ENCODE measurements at regions not wholly inside any gene's neighbourhood (a gene's known extent, or its start where the extent isn't known, plus 50 kb on each side); places are given as distances from the start of the nearest gene placed in this dataset.

- no peak for DNase-seq (ENCODE audit: low read depth in 4 of 4, low spot score in 3 of 4)
These were observed 400.3 kb downstream of the ARHGEF28 start for GRCh38 chr5:74026310-74026709.

DNA sequence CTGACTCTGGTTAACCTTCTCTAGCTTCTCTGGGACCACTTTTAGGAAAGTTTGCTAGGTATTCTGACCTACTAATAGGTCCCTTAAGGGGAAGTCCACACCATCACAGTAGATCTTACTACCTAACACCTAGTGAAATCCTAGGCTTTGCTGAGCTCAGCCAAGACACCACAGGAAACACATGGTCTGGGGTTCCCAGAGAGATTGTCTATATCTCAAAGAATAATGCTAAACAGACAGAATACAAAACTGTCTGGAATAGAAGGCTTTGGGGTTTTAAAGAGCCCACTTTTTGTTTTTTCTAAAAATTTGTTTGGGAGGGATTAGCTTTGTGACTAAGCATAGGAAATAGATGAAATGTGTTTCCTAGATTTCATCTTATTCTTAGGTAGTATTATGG lies 395.1 kb downstream of the ARHGEF28 start:
- no peak for DNase-seq (ENCODE audit: low read depth in 4 of 4, low spot score in 3 of 4)

GRCh38 chr5:74020503-74020902 lies 394.5 kb downstream of the ARHGEF28 start:
- DNase-seq (ENCODE audit: low read depth in 4 of 4, low spot score in 3 of 4): no peak

GRCh38 chr5:74019923-74020322 lies 393.9 kb downstream of the ARHGEF28 start:
- no peak for DNase-seq (ENCODE audit: low read depth in 4 of 4, low spot score in 3 of 4)

DNA sequence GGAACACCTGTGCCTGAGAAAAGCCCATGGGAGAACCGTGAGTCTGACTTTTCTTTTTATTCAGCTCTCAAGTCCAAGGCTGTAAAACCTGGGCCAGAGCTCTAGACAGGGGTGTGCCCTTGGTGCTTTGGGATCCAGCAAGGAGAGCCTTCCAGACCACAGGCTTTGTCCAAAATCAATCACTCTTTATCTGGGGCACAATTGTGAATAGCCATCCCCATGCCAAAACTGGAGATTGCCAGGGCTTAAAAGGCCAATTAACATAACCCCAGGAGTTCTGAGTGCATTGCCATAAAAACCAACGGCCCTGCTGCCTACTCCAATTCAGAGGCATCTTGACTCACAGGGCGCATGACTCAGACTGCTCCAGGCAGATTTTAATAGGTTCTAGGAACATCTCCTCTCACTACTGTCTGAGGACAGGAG lies 391.8 kb downstream of the ARHGEF28 start:
- DNase-seq (ENCODE audit: low read depth in 4 of 4, low spot score in 3 of 4): no peak

- no peak for DNase-seq (ENCODE audit: low read depth in 4 of 4, low spot score in 3 of 4)
These were observed 391.1 kb downstream of the ARHGEF28 start for GRCh38 chr5:74017112-74017511.

DNA sequence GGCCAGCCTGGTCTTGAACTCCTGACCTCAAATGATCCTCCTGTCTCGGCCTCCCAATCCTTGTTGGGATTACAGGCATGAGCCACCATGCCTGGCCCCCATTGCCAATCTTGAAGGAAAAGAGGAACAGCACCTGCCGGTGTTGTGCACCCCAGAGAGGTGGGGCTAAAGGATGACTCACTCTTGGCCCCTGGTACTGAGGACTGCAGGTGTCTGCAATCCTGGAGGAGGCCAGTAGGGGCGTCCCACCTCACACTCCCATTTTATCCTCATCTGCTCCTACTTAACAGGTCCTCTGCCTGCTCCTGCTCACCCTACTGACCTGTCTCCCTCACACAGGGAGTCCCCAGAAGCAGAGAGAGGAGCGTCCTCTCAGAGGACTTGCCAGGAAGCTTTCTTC lies 390.4 kb downstream of the ARHGEF28 start:
- no peak for DNase-seq (ENCODE audit: low read depth in 4 of 4, low spot score in 3 of 4)

DNA sequence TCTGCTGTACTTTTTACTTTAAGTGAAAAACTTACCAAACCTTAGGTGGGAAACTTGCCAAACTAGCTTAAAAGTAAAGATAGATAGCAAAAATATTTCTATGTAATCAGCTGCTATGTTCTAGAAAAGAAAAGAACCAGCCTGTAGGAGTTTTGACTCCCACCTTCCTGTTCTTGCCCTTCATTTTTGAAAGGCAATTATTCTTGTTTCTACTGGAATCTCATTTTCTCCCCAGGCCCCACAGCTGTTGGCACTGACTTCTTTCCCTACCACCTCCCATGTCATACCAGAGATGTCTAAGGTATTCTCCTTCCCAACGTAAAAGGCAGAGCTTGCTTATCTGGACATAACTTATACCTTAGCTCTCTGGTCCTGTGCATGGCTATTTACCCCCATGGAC lies 389.7 kb downstream of the ARHGEF28 start:
- DNase-seq (ENCODE audit: low read depth in 4 of 4, low spot score in 3 of 4): no peak

GRCh38 chr5:74013222-74013621 lies 387.2 kb downstream of the ARHGEF28 start:
- DNase-seq (ENCODE audit: low read depth in 4 of 4, low spot score in 3 of 4): no peak

GRCh38 chr5:74009502-74009901 lies 383.5 kb downstream of the ARHGEF28 start:
- no peak for DNase-seq (ENCODE audit: low read depth in 4 of 4, low spot score in 3 of 4)

DNA sequence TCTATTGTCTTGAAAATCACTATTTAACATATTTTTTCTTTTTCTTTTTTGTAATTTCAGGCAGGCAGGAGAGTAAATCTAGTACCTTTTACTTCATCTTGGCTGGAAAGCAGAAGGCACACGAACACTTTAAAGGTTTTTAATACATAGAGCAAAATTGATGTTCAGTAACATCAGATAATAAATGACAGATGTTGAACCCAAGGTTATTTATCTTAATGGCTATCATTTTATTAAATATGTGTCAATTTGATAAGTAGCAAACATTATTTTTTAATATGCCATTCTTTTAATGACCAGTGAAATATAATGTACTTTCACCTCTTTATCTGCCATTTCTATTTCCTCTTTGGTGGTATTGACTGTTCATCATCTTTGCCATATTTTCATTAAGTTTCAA lies 381.2 kb downstream of the ARHGEF28 start:
- DNase-seq (ENCODE audit: low read depth in 4 of 4, low spot score in 3 of 4): no peak

GRCh38 chr5:73999297-73999696 lies 373.3 kb downstream of the ARHGEF28 start:
- no peak for DNase-seq (ENCODE audit: low read depth in 4 of 4, low spot score in 3 of 4)

DNA sequence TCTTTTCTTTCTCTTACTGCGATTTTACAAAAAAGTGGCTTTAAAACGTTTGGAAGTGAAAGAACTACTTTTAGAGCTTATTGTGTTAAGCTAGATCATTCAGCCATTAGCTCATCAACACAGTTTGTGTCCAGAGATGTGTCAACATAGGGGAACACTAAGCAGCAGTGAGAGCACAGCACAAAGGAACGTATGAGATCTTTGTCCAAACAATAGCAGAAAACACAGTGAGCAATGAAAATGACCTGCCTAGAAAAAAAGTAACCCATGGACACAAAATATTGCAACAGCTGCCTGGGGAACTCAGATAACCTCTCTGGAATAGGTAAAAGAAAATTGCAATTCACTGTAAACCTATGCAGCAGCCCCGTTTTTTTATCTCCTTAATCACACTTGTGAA lies 372.5 kb downstream of the ARHGEF28 start:
- DNase-seq (ENCODE audit: low read depth in 4 of 4, low spot score in 3 of 4): no peak

- no peak for DNase-seq (ENCODE audit: low read depth in 4 of 4, low spot score in 3 of 4)
These were observed 372.0 kb downstream of the ARHGEF28 start for GRCh38 chr5:73997960-73998359.

GRCh38 chr5:73996151-73996755 lies 370.3 kb downstream of the ARHGEF28 start:
- no peak for DNase-seq (ENCODE audit: low read depth in 4 of 4, low spot score in 3 of 4)

GRCh38 chr5:73994963-73995362 lies 369.0 kb downstream of the ARHGEF28 start:
- no peak for DNase-seq (ENCODE audit: low read depth in 4 of 4, low spot score in 3 of 4)
